ENCODE measurements at regions not wholly inside any gene's neighbourhood (a gene's known extent, or its start where the extent isn't known, plus 50 kb on each side); places are given as distances from the start of the nearest gene placed in this dataset.
"Not testable (repeated sequence)": the region's sequence is repeated elsewhere in the genome, so short reads cannot be mapped to it uniquely, and the experiment has no call there.

DNA sequence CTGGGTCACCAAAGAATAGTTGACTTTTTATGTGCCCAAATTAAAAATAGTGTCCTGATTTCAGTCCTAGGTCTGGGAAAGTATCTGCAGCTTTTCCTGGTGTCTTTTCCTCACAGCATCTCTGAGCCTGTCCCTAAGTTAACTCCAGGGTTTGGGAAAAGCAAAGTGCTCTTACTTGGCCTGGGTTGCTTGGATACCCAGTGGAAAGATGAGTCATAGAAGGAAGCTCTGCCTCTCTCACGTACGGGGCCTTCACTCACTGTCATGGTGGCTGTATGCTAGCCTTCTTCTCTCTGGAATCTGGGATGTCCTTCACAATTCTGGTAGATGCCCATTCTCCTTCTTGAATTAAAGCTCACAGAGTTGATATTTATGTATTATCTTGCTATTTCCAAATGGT is 607.3 kb downstream of the ANKRD50 start:
- no peak for DNase-seq (ENCODE audit: low read depth, low spot score)

- DNase-seq (ENCODE audit: low read depth, low spot score): no peak
Measured at GRCh38 chr4:124111411-124111810, 601.1 kb downstream of the ANKRD50 start.

DNA sequence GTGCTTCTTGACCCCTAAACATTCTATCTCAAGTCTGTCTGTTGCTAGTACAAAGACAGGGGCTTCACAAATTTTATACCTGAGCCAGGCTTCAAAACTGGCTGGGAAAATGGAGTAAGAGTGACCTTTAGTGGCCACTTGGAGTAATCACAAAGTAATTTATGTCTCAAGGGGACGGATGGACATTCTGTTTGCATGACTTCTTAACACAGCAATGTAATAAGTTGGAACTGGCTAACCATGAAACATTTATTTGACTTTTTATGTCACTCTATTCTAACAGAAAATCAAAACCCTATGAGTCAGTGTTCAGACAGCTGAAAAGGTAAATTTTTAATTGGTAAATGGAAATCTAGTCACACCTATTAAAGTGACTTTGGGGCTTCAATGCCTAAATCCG is 600.6 kb downstream of the ANKRD50 start:
- no peak for DNase-seq (ENCODE audit: low read depth, low spot score)

DNA sequence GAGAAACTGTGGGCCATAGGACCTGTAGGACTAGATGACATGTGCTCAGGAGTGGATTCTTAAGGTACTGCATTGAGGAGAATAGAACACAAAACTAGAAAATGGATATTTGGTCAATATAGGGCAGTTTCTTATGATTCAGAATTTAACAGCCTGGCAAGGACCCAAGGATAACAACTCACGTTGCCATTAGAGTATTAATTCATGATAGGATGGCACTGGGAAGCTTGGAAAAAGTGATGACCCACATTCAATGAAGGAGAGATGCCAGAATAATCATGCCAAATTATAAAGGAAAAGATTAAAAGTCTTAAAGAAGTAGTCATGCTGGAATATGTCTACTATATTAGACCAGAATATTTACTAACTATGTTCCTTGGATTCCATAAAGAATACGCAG is 594.5 kb downstream of the ANKRD50 start:
- DNase-seq (ENCODE audit: low read depth, low spot score): no peak

DNA sequence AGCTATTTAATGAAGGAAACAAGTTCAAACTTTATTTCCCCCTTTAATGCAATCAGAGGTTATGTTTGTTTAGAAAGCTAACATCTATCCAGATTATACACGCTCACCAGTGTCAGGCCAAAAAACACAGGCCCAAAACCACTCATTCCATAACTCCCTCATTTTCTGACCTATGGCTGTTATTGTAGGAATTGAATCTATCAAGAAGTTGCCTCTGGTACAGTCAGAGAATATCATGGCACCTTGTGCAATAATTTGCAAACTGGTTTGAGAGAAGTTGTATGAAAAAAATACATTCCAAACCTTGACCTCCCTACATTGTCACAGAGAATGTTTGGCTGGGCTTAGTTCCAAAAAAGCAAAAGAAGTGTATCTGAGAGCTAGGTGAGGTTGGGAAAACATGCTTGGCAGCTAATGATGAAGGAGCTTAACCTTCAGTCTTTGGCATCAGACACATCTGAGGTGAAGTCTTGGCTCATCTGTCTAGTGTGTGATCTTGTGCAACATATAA is 591.0 kb downstream of the ANKRD50 start:
- DNase-seq (ENCODE audit: low read depth, low spot score): no peak

DNA sequence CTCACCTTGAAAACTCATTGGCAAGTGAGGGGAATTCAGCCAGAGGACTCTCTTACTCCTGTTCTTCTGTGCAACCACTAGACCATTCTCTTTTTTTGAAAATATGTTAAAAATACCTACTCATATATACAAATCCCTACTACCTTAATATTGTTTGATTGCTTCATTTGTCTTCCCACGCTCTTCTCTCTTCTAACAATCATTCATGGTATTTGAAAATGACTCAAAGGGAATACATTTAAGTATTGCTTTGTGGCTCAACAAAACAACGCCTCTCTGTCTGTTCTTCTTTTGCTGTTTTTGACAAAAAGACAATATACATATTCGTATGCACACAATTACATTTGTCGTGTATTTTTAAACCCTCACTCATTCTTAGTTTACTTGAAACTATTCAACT is 589.4 kb downstream of the ANKRD50 start:
- no peak for DNase-seq (ENCODE audit: low read depth, low spot score)

- DNase-seq (ENCODE audit: low read depth, low spot score): no peak
Measured at GRCh38 chr4:124123721-124124120, 588.8 kb downstream of the ANKRD50 start.

DNA sequence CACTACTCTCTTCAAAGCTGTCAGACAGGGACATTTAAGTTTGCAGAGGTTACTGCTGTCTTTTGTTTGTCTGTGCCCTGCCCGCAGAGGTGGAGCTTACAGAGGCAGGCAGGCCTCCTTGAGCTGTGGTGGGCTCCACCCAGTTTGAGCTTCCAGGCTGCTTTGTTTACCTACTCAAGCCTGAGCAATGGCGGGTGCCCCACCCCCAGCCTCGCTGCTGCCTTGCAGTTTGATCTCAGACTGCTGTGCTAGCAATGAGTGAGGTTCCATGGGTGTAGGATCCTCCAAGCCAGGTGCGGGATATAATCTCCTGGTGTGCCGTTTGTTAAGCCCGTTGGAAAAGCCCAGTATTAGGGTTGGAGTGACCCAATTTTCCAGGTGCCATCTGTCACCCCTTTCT is 581.2 kb downstream of the ANKRD50 start:
- DNase-seq (ENCODE audit: low read depth, low spot score): not testable (repeated sequence)

DNA sequence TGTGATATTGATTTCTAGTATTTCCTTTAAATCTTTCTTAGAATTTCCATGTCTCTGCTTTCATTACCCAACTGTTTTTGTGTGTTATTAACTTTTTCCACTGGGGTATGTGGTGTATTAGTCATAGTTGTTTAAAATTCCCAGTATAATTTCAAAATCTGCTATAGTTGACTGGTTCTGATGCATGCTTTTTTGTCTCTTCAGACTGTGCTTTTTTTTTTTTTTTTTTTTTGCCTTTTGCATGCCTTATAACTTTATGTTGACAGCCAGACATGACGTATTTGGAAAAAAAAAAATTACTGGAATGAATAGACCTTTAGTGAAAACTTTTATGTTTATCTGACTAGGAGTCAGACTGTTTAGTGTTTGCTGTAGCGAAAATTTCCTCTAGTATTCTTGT is 580.4 kb downstream of the ANKRD50 start:
- DNase-seq (ENCODE audit: low read depth, low spot score): no peak

DNA sequence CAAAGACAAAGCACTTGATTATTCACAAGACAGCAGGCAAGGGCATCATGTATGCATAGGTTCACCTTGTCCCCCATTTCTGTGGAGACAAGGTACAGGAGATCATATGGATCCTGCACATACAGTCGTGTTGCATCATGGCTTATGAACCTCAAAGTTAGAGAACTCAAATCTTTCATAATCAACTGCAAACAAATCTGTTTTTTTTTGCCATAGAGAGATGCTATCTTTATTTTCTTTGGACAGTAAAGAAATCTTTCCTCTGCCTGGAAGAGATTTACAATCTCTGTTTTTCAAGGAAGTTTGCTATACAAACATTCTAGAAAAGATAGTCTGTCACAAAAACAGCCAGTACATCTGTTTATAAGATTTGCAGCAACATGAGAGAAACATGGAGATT is 578.8 kb downstream of the ANKRD50 start:
- DNase-seq (ENCODE audit: low read depth, low spot score): no peak

DNA sequence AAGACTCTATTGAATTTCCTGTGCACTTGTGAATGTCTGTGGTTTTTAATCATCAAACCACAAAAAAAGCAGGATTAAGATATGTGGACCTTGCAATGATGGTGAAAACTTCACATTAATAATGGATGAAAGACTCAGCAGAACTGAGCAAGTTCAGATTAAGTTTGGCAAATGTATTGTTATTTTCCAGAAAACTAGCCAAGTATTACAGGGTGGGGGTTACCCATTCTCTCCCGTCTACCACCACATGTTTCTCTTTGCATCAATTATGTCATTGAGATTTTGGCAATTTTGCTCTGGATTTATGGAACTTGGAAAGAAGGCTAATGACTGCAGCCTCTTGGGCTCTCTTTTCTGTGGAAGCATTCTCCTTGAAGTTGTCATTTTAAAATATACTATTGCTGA is 577.1 kb downstream of the ANKRD50 start:
- no peak for DNase-seq (ENCODE audit: low read depth, low spot score)

DNA sequence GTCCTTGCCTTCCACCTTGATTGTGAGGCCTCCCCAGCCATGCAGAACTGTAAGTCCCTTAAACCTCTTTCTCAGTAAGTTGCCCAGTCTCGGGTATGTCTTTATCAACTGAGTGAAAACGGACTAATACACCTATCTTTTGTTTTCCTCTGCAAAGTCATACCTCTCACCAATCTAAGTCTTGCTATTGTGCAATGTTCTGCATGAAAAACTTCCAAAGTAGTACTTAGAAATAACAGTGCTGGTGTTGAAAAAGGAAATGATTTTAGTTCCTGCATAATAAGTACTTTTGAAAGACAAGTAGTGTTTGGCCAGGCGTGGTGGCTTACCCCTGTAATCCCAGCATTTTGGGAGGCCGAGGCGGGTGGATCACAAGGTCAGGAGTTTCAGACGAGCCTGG is 573.5 kb downstream of the ANKRD50 start:
- no peak for DNase-seq (ENCODE audit: low read depth, low spot score)

DNA sequence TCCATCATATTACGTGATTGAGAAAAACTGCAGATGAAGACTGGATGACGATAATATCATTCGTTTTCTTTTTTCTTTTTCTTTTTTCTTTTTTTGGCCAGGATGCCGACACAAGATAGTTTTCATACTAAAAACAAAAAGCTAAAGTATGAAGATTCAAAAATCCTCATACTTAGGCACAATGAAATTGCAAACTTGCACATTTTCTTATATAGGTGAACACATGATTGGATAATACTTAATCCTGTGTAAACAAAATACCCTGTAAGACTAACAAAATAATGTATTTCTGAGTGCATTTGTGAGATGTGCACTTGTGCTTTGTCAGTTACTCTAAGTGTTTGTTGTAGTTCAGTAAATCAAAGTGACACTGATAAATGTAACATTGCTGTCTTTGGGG is 568.9 kb downstream of the ANKRD50 start:
- DNase-seq (ENCODE audit: low read depth, low spot score): no peak

DNA sequence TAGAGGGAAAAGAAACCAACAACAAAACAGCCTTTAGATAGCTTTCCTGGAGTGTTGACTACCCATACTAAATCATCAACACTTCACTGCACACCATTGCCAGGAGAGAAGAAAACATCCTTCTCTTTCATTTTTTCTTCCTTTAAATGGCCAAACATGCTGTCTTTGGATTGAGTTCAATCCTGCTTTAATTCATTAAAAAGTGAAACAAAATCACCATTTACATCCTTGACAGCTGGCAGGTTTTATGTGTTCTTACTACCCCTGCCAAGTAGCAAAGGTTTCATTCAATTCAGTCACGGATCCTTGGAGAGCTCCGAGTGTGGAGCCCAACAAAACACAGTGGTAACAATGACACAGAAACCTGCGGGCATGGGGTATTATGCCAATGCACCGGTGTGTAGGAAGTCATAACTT is 568.3 kb downstream of the ANKRD50 start:
- DNase-seq (ENCODE audit: low read depth, low spot score): no peak

- no peak for DNase-seq (ENCODE audit: low read depth, low spot score)
Measured at GRCh38 chr4:124146068-124146467, 566.5 kb downstream of the ANKRD50 start.

DNA sequence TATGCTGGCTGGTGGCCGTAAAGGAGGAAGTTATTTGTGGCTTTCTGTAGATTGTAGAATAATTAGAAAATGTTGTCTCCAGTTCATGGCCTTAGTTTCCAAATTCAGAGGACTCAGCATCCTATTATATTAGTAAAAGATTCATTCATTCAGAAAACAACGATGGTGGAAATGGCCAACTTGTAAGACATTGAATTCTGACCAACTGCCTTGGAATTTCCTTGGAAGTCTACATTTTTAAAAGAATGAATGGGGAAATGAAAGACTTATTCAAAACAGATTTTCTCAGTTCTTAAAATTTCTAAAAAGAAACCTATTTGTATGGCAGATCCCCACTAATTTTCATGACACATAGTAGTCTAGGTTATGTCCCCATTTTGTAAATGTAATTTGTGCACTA is 561.5 kb downstream of the ANKRD50 start:
- no peak for DNase-seq (ENCODE audit: low read depth, low spot score)

GRCh38 chr4:124152132-124152531 is 560.4 kb downstream of the ANKRD50 start:
- DNase-seq (ENCODE audit: low read depth, low spot score): no peak

DNA sequence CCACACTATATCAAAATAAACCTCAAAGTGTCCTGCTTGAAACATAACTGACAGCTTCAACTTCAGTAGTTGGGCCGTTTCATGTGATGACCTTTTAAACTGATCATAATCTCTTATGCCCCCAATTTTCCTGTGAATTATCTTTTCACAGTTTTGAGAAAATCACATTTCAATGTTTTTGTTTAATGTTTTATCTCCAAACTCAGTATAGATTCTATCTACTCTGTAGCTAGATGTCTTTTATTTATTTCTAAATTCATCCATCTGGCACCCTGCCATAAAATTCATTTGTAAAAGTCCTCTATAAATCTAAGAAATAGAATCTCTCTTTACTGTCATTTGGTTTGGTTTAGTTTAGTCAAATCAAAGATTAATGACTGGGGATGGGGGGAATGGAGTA is 557.3 kb downstream of the ANKRD50 start:
- no peak for DNase-seq (ENCODE audit: low read depth, low spot score)

GRCh38 chr4:124157396-124158083 is 555.0 kb downstream of the ANKRD50 start:
- no peak for DNase-seq (ENCODE audit: low read depth, low spot score)

- no peak for DNase-seq (ENCODE audit: low read depth, low spot score)
Measured at GRCh38 chr4:124163401-124163800, 549.1 kb downstream of the ANKRD50 start.

DNA sequence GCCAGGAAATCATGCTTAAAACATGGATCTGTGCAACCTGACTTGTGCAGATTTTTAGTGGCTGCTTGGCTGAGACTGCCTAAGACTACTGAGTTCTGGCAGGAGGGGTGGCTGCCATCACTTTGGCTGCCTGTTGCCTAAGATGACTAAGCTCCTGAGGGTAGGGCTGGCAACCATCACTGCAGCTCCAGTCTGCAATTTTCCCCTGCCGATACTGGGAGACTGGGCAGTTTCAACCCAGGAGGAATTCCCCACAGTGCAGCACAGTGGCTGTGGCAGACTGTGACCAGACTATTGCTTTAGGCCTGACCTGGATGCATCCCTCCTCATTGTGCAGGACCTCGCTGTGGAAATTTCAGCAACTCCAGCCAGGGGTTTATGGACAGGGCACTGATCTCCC is 544.9 kb downstream of the ANKRD50 start:
- DNase-seq (ENCODE audit: low read depth, low spot score): no peak

DNA sequence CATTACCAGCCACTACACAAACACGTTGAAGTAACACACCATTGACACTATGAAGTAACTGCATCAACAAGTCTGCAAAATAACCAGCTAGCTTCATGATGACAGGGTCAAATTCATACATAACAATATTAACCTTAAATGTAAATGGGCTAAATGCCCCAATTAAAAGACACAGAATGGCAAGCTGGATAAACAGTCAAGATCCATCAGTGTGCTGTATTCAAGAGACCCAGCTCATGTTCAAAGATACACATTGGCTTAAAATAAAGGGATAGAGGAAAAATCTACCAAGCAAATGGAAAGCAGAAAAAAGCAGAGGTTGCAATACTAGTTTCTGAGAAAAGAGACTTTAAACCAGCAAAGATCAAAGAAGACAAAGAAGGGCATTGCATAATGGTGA is 543.0 kb downstream of the ANKRD50 start:
- DNase-seq (ENCODE audit: low read depth, low spot score): not testable (repeated sequence)

DNA sequence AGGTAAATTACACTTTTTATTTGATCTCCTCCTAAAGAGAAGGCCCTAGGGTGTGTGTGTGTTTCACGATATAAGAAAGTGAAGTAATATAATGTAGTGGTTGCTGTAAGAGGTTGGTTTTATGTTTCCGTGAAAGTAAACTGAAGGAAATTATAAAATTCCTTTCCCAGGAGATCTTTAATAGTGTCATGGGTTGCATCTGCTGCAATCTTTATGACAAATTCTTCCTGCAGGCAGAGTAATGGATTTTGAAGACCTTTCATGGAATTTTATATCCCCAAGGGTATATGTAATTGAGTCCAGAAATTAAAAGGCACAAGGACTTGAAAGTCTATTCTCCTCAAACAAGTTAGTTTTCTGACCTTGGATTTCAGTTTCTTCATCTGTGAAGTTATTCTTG is 538.6 kb downstream of the ANKRD50 start:
- DNase-seq (ENCODE audit: low read depth, low spot score): no peak

All from activated naive CD8-positive, alpha-beta T cell treated with anti-CD3 and anti-CD28 coated beads, Interleukin-2, amount 50 U/mL, for 16 hours (primary cell).